ENCODE measurements at regions not wholly inside any gene's neighbourhood (a gene's known extent, or its start where the extent isn't known, plus 50 kb on each side); places are given as distances from the start of the nearest gene placed in this dataset.

DNA sequence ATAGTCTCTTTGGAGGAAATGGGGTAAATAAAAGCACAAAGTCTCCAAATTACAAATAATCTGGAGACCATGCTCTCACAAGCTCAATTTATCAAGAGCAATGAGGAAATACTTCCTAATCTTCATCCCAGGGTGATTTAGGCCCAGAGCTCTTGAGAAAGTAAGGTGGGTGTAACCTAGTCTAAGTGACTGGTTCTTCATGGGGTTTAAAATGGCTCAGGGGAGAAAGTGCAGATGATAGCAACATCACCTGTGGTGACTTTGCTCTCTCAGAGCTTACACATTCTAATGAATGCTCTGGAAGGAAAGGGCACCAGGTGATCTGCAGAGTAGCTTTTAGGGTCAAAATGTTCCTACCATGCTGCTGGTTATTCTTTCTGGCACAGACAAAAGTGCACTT lies 118.4 kb upstream of the TP63 start:
- Histone ChIP-seq H3K36me3 (no peaks in the 10 kb centered on the region), H3K27ac (no peak overlapping the region), H3K27me3 (ENCODE audit: insufficient read depth, low read depth, severe bottlenecking) (no peaks in the 10 kb centered on the region), H3K9me3 (ENCODE audit: severe bottlenecking) (no peaks in the 10 kb centered on the region), H3K4me3 (ENCODE audit: low read depth, low read length) (no peak overlapping the region)
- TF ChIP-seq, protein P1, sequence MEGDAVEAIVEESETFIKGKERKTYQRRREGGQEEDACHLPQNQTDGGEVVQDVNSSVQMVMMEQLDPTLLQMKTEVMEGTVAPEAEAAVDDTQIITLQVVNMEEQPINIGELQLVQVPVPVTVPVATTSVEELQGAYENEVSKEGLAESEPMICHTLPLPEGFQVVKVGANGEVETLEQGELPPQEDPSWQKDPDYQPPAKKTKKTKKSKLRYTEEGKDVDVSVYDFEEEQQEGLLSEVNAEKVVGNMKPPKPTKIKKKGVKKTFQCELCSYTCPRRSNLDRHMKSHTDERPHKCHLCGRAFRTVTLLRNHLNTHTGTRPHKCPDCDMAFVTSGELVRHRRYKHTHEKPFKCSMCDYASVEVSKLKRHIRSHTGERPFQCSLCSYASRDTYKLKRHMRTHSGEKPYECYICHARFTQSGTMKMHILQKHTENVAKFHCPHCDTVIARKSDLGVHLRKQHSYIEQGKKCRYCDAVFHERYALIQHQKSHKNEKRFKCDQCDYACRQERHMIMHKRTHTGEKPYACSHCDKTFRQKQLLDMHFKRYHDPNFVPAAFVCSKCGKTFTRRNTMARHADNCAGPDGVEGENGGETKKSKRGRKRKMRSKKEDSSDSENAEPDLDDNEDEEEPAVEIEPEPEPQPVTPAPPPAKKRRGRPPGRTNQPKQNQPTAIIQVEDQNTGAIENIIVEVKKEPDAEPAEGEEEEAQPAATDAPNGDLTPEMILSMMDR (IDR thresholded peaks at IDR 0.05; ENCODE audit: low read depth, low read length): no peak
- DNase-seq: no peak

DNA sequence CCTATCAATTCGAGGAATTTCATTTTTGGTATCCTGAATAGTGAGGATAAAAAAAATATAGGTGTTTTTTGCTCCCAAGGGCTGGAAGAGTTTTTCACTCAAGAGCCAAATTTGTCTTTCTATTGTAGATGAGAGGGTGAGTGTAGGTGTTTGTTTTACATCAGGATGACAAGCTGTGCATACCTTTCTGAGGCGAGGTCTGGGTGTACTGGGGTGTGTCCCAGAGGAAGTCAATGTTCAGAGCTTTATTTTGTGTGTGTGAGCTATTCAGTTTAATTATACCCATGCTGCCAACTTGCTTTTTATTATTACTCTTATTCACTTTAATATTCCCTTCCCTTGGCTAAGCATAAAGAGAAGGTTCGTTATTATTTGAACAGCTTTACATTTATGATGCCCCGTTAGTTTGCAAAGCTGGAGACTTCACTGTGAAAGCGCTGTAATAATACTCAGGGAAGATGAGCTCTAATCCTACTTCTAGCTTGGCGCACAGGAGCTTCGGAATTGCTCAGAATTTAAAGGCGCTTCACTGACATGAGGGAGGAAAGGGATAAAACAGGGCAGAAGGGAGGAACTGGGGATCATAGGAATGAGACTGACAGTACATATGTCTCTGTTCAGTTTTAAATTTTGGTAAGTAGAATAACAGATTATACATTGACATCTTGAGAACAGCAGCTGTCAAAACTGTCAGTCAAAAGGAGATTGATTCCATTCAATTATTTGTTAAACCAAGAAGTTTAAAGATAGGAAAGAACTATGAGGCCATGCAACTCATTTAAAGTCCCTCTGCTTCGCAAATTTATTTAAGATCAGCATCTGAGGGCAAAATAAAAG lies 117.7 kb upstream of the TP63 start:
- TF ChIP-seq, protein P1 (IDR thresholded peaks at IDR 0.05; ENCODE audit: low read depth, low read length): no peak
- no peaks in the 10 kb centered on the region for H3K27me3 ChIP-seq (ENCODE audit: insufficient read depth, low read depth, severe bottlenecking)
- no peaks in the 10 kb centered on the region for H3K36me3 ChIP-seq
- DNase-seq: no peak
- H3K27ac ChIP-seq: no peak overlapping the region
- H3K4me3 ChIP-seq (ENCODE audit: low read depth, low read length): no peak overlapping the region
- no peaks in the 10 kb centered on the region for H3K9me3 ChIP-seq (ENCODE audit: severe bottlenecking)

DNA sequence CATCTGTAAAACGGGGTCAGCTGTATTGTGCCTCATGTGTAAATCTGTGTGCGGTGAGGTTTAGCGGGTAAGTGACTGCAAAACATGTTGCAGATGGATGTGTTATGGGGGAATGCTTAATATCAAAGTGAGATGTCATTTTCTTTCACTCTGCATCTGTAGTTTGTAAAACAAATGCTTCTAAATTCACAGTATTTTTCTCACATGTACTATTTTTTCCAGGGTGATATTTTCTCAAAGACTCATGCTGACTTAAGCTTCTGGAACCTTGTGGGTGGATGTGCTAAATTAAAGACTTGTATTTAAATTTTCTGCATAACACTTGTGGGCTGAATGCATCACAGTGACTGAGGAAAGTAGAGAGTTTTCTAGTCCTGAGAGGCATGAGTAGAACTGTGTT lies 115.2 kb upstream of the TP63 start:
- no peaks in the 10 kb centered on the region for H3K27me3 ChIP-seq (ENCODE audit: insufficient read depth, low read depth, severe bottlenecking)
- no peak overlapping the region for H3K4me3 ChIP-seq (ENCODE audit: low read depth, low read length)
- TF ChIP-seq, protein P1 (IDR thresholded peaks at IDR 0.05; ENCODE audit: low read depth, low read length): no peak
- no peaks in the 10 kb centered on the region for H3K9me3 ChIP-seq (ENCODE audit: severe bottlenecking)
- H3K36me3 ChIP-seq: no peaks in the 10 kb centered on the region
- DNase-seq: no peak
- no peak overlapping the region for H3K27ac ChIP-seq

DNA sequence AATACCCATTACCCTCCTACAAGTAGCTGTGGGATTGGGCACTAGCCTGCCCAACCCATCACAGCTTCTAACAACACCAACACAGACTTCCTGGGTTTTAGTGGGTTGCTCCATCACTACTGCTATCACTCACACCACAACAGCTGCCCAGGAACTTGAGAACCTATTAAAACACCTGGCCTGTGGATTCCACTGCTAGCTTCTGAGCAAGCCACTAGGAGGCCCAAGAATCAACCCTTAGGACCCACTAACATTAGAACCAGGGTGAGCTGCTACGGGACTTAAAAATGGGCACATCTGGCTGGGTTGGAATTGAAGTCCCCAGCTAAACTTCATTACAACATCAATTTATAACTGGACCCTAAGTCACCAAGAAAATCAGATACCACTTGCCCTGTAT lies 113.2 kb upstream of the TP63 start:
- Histone ChIP-seq H3K27ac (no peak overlapping the region), H3K4me3 (ENCODE audit: low read depth, low read length) (no peak overlapping the region), H3K36me3 (no peaks in the 10 kb centered on the region), H3K27me3 (ENCODE audit: insufficient read depth, low read depth, severe bottlenecking) (no peaks in the 10 kb centered on the region), H3K9me3 (ENCODE audit: severe bottlenecking) (no peaks in the 10 kb centered on the region)
- no peak for DNase-seq
- TF ChIP-seq, protein P1 (IDR thresholded peaks at IDR 0.05; ENCODE audit: low read depth, low read length): no peak

DNA sequence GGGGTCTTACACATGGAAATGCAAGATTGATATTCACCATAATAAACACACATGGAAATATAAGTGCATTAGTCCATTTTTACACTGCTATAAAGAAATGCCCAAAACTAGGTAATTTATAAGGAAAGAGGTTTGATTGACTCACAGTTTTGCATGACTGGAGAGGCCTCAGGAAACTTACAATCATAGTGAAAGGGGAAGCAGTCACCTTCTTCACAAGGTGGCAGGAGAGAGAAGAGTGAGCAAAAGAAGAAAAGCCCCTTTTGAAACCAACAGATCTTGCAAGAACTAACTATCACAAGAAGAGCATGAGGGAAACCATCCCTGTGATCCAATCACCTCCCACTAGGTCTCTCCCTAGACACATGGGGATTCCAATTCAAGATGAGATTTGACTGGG lies 111.7 kb upstream of the TP63 start:
- Histone ChIP-seq H3K4me3 (ENCODE audit: low read depth, low read length) (no peak overlapping the region), H3K36me3 (no peaks in the 10 kb centered on the region), H3K9me3 (ENCODE audit: severe bottlenecking) (no peaks in the 10 kb centered on the region), H3K27ac (no peak overlapping the region), H3K27me3 (ENCODE audit: insufficient read depth, low read depth, severe bottlenecking) (no peaks in the 10 kb centered on the region)
- TF ChIP-seq, protein P1 (IDR thresholded peaks at IDR 0.05; ENCODE audit: low read depth, low read length): no peak
- no peak for DNase-seq

DNA sequence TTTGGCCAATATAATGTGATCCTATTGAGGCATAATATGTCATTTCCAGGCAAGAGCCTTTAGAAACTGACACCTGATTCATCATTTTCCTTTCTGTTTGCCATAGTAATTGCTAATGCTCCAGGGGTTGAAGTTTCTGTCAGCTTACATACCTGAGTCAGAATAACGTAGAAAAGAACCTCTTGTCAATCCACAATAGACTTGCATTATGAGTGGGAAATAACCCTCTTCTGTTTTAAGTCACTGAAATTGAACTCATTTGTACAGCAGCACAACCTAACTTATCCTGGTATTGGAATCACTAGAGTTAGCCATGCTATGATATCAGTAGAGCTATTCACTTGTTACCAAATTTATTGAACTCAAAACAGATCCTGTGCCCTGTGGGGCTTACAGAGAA lies 101.7 kb upstream of the TP63 start:
- TF ChIP-seq, protein P1 (IDR thresholded peaks at IDR 0.05; ENCODE audit: low read depth, low read length): no peak
- H3K9me3 ChIP-seq (ENCODE audit: severe bottlenecking): no peaks in the 10 kb centered on the region
- H3K27ac ChIP-seq: no peak overlapping the region
- H3K27me3 ChIP-seq (ENCODE audit: insufficient read depth, low read depth, severe bottlenecking): no peaks in the 10 kb centered on the region
- no peaks in the 10 kb centered on the region for H3K36me3 ChIP-seq
- no peak overlapping the region for H3K4me3 ChIP-seq (ENCODE audit: low read depth, low read length)
- no peak for DNase-seq
